ENCODE measurements at regions not wholly inside any gene's neighbourhood (a gene's known extent, or its start where the extent isn't known, plus 50 kb on each side); places are given as distances from the start of the nearest gene placed in this dataset.
A peak's percentile ranks its signal among the peaks of the same experiment; 100 is the strongest.
"Not testable (repeated sequence)": the region's sequence is repeated elsewhere in the genome, so short reads cannot be mapped to it uniquely, and the experiment has no call there.

GRCh38 chrX:128804828-128805227 lies 718.5 kb downstream of the SMARCA1 start:
- TF ChIP-seq CTBP1 (IDR thresholded peaks at IDR 0.05; ENCODE audit: borderline replicate concordance): no peak
- no peak for TF ChIP-seq L3MBTL2 (conservative IDR thresholded peaks at IDR 0.05)
- TF ChIP-seq LEF1 (IDR thresholded peaks at IDR 0.05; ENCODE audit: borderline replicate concordance): no peak
- TF ChIP-seq ARNT (IDR thresholded peaks at IDR 0.05): no peak
- no peak for TF ChIP-seq NFRKB (IDR thresholded peaks at IDR 0.05)
- no peak for TF ChIP-seq FOXM1 (IDR thresholded peaks at IDR 0.05; ENCODE audit: borderline replicate concordance)
- no peak for TF ChIP-seq TARDBP (IDR thresholded peaks at IDR 0.05)
- no peak for TF ChIP-seq FOXK2 (IDR thresholded peaks at IDR 0.05)
- no peak for TF ChIP-seq ELF4 (IDR thresholded peaks at IDR 0.05)
- no peak for TF ChIP-seq ZNF384 (IDR thresholded peaks at IDR 0.05)
- TF ChIP-seq FOXA1 (IDR thresholded peaks at IDR 0.05): no peak
- no peak for TF ChIP-seq SP1 (IDR thresholded peaks at IDR 0.05)
- no peak for TF ChIP-seq HDGF (IDR thresholded peaks at IDR 0.05; ENCODE audit: borderline replicate concordance)
- TF ChIP-seq SUZ12 (IDR thresholded peaks at IDR 0.05): no peak
- TF ChIP-seq PKNOX1 (IDR thresholded peaks at IDR 0.05): no peak
- no peak for TF ChIP-seq BHLHE40 (IDR thresholded peaks at IDR 0.05; ENCODE audit: borderline replicate concordance)
- ChIA-PET CTCF (no interaction called here), POLR2A (no interaction called here)
- no peak for DNase-seq (ENCODE audit: extremely low spot score)

- ChIA-PET CTCF (interaction anchor here (0.6 kb wide), 1 partner anchor 1699 kb away, joined by 7 read pairs; no protein-coding TSS in a partner anchor), POLR2A (no interaction called here)
- TF ChIP-seq FOXA1 (IDR thresholded peaks at IDR 0.05) (no peak), L3MBTL2 (conservative IDR thresholded peaks at IDR 0.05) (no peak), ZNF384 (IDR thresholded peaks at IDR 0.05) (no peak), FOXK2 (IDR thresholded peaks at IDR 0.05) (no peak), HDGF (IDR thresholded peaks at IDR 0.05; ENCODE audit: borderline replicate concordance) (no peak), SP1 (IDR thresholded peaks at IDR 0.05) (no peak), PKNOX1 (IDR thresholded peaks at IDR 0.05) (no peak), FOXM1 (IDR thresholded peaks at IDR 0.05; ENCODE audit: borderline replicate concordance) (no peak)
- no peak for DNase-seq (ENCODE audit: extremely low spot score)
These were observed 723.2 kb downstream of the SMARCA1 start for GRCh38 chrX:128800138-128800537.

DNA sequence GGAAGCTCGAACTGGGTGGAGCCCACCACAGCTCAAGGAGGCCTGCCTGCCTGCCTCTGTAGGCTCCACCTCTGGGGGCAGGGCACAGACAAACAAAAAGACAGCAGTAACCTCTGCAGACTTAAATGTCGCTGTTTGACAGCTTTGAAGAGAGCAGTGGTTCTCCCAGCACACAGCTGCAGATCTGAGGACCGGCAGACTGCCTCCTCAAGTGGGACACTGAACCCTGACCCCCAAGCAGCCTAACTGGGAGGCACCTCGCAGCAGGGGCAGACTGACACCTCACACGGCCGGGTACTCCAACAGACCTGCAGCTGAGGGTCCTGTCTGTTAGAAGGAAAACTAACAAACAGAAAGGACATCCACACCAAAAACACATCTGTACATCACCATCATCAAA lies 730.9 kb upstream of the ACTRT1 start:
- POLR2A ChIA-PET; DNase-seq (ENCODE audit: extremely low spot score): not testable (repeated sequence)
- CTCF ChIA-PET: interaction anchor here (0.7 kb wide), 1 partner anchor 201 kb away, joined by 3 read pairs; no protein-coding TSS in a partner anchor

DNA sequence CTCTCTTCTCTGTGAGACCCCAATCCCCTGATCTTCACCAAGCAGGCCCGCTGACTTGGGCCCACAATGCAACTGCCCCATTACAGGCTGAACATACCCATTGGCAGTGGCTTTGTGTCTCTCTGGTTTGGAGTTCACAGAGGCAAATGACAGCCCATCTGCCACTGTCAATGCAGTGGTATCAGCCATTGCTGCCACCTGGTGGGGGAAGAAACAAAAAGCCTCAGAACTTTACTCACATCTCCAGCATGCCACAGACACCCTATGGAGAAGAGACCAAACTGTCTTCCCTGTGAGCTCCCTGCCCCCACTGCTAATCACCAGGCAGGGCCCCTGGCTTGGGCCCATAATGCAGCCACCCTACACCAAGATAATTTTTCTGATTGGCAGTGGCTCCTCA lies 729.3 kb upstream of the ACTRT1 start:
- TF ChIP-seq ZNF384 (IDR thresholded peaks at IDR 0.05): no peak
- TF ChIP-seq SP1 (IDR thresholded peaks at IDR 0.05): no peak
- TF ChIP-seq PKNOX1 (IDR thresholded peaks at IDR 0.05): 0 out of 2 replicates have a peak, but pooled peaks have one; percentile 12
- TF ChIP-seq FOXA1 (IDR thresholded peaks at IDR 0.05): no peak
- POLR2A ChIA-PET: no interaction called here
- peak; percentile 55 for DNase-seq (ENCODE audit: extremely low spot score)
- CTCF ChIA-PET: interaction anchor here (0.7 kb wide), 1 partner anchor 25 kb away, joined by 3 read pairs; no protein-coding TSS in a partner anchor

GRCh38 chrX:128780934-128781333 lies 728.7 kb upstream of the ACTRT1 start:
- DNase-seq (ENCODE audit: extremely low spot score): no peak
- TF ChIP-seq FOXM1 (IDR thresholded peaks at IDR 0.05; ENCODE audit: borderline replicate concordance): no peak
- no peak for TF ChIP-seq LEF1 (IDR thresholded peaks at IDR 0.05; ENCODE audit: borderline replicate concordance)
- TF ChIP-seq ELF4 (IDR thresholded peaks at IDR 0.05): no peak
- TF ChIP-seq FOXA1 (IDR thresholded peaks at IDR 0.05): no peak
- TF ChIP-seq ZNF384 (IDR thresholded peaks at IDR 0.05): no peak
- no peak for TF ChIP-seq SUZ12 (IDR thresholded peaks at IDR 0.05)
- TF ChIP-seq TARDBP (IDR thresholded peaks at IDR 0.05): no peak
- no peak for TF ChIP-seq L3MBTL2 (conservative IDR thresholded peaks at IDR 0.05)
- no peak for TF ChIP-seq NFRKB (IDR thresholded peaks at IDR 0.05)
- TF ChIP-seq FOXK2 (IDR thresholded peaks at IDR 0.05): no peak
- no peak for TF ChIP-seq SP1 (IDR thresholded peaks at IDR 0.05)
- no peak for TF ChIP-seq PKNOX1 (IDR thresholded peaks at IDR 0.05)
- no peak for TF ChIP-seq CTBP1 (IDR thresholded peaks at IDR 0.05; ENCODE audit: borderline replicate concordance)
- no peak for TF ChIP-seq BHLHE40 (IDR thresholded peaks at IDR 0.05; ENCODE audit: borderline replicate concordance)
- TF ChIP-seq ARNT (IDR thresholded peaks at IDR 0.05): no peak
- TF ChIP-seq HDGF (IDR thresholded peaks at IDR 0.05; ENCODE audit: borderline replicate concordance): no peak
- POLR2A ChIA-PET: no interaction called here
- CTCF ChIA-PET: no interaction called here

GRCh38 chrX:128769495-128769894 lies 717.3 kb upstream of the ACTRT1 start:
- no peak for DNase-seq (ENCODE audit: extremely low spot score)
- CTCF ChIA-PET: no interaction called here

GRCh38 chrX:128759745-128760144 lies 707.5 kb upstream of the ACTRT1 start:
- TF ChIP-seq HDGF (IDR thresholded peaks at IDR 0.05; ENCODE audit: borderline replicate concordance) (no peak), PKNOX1 (IDR thresholded peaks at IDR 0.05) (no peak), L3MBTL2 (conservative IDR thresholded peaks at IDR 0.05) (no peak), FOXK2 (IDR thresholded peaks at IDR 0.05) (no peak), SP1 (IDR thresholded peaks at IDR 0.05) (no peak), ELF4 (IDR thresholded peaks at IDR 0.05) (no peak), LEF1 (IDR thresholded peaks at IDR 0.05; ENCODE audit: borderline replicate concordance) (no peak), ARNT (IDR thresholded peaks at IDR 0.05) (no peak), FOXM1 (IDR thresholded peaks at IDR 0.05; ENCODE audit: borderline replicate concordance) (no peak), FOXA1 (IDR thresholded peaks at IDR 0.05) (no peak), ZNF384 (IDR thresholded peaks at IDR 0.05) (no peak), SUZ12 (IDR thresholded peaks at IDR 0.05) (no peak), CTBP1 (IDR thresholded peaks at IDR 0.05; ENCODE audit: borderline replicate concordance) (no peak), NFRKB (IDR thresholded peaks at IDR 0.05) (no peak), TARDBP (IDR thresholded peaks at IDR 0.05) (no peak), BHLHE40 (IDR thresholded peaks at IDR 0.05; ENCODE audit: borderline replicate concordance) (no peak)
- ChIA-PET CTCF (no interaction called here), POLR2A (no interaction called here)
- no peak for DNase-seq (ENCODE audit: extremely low spot score)

More at GRCh38 chrX:128769495-128769894, 717.3 kb upstream of the ACTRT1 start:
- POLR2A ChIA-PET: no interaction called here
- no peak for TF ChIP-seq TARDBP (IDR thresholded peaks at IDR 0.05)
- TF ChIP-seq L3MBTL2 (conservative IDR thresholded peaks at IDR 0.05): no peak

Measured in HEK293T (cell line).